ENCODE measurements at regions not wholly inside any gene's neighbourhood (a gene's known extent, or its start where the extent isn't known, plus 50 kb on each side); places are given as distances from the start of the nearest gene placed in this dataset.

DNA sequence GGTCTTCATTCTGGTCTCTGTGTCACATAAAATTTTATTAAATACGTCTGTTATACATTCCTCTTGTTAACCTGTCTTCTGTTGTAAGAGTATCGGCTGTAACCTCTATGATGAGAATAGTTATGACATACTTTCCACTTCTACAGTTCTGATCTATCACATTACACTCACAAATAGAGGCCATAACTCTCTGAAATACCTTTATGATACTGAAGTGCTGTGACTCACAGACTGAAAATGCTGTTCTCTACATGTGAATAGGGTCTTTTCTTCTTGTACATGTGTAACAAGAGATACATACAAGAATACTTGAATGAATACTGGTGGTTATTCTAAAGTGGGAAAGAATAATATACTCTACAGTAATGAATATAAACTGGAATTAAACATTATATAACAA is 1047.6 kb downstream of the TECRL start:
- Histone ChIP-seq H3K4me3 (ENCODE audit: low read length) (no peak overlapping the region), H3K4me1 (ENCODE audit: control insufficient read depth, insufficient read depth, low read length) (no peaks in the 10 kb centered on the region), H3K9ac (ENCODE audit: extremely low read depth, low read length, poor library complexity, severe bottlenecking) (no peak overlapping the region), H3K36me3 (ENCODE audit: control insufficient read depth, insufficient read depth, low read length) (no peaks in the 10 kb centered on the region), H3K9me3 (ENCODE audit: control insufficient read depth, low read length) (no peaks in the 10 kb centered on the region), H3K27me3 (ENCODE audit: control insufficient read depth, insufficient read depth, low read length, poor library complexity, severe bottlenecking) (no peaks in the 10 kb centered on the region), H3K27ac (ENCODE audit: low read depth, low read length) (no peak overlapping the region)
- H3K4me3 Mint-ChIP-seq = no peak overlapping the region
- H3K9me3 Mint-ChIP-seq = no peaks in the 10 kb centered on the region
- no peak for TF ChIP-seq CTCF (conservative IDR thresholded peaks at IDR 0.05)
- 90 to 100% methylated on average over 1 to 2 of the region's 2 CpGs for WGBS, 2 experiments (ENCODE audit: insufficient coverage in 1 of 2, insufficient read length in 1 of 2)
- no peaks in the 10 kb centered on the region for H3K36me3 Mint-ChIP-seq (ENCODE audit: low read depth)
- peaks cover 13% of the 10 kb centered on the region for H3K27me3 Mint-ChIP-seq (ENCODE audit: insufficient read depth)
- no peak overlapping the region for H3K27ac Mint-ChIP-seq
- H3K4me1 Mint-ChIP-seq = peaks cover 2% of the 10 kb centered on the region
- DNase-seq = no peak

DNA sequence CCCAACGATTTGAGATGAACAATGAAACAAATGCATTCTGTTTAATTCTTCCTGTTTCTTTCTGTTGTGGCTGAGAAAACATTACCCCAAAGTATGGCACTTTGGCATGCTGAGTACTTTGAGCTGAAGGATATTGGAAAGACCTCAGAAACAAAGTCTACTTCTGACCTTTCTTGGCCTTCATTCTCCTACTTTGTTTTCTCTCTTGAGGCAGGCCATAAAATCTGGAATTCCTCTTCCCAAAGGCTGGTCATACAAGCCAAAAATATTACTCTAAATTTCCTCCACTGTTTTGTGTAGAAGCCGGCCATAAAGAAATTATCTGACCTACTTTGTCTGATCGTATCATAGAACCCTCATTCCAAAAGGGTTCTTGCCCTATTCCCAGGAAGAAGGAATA is 1048.2 kb downstream of the TECRL start:
- Histone ChIP-seq H3K27me3 (ENCODE audit: control insufficient read depth, insufficient read depth, low read length, poor library complexity, severe bottlenecking) (no peaks in the 10 kb centered on the region), H3K4me3 (ENCODE audit: low read length) (no peak overlapping the region), H3K9ac (ENCODE audit: extremely low read depth, low read length, poor library complexity, severe bottlenecking) (no peak overlapping the region), H3K27ac (ENCODE audit: low read depth, low read length) (no peak overlapping the region), H3K36me3 (ENCODE audit: control insufficient read depth, insufficient read depth, low read length) (no peaks in the 10 kb centered on the region), H3K4me1 (ENCODE audit: control insufficient read depth, insufficient read depth, low read length) (no peaks in the 10 kb centered on the region), H3K9me3 (ENCODE audit: control insufficient read depth, low read length) (no peaks in the 10 kb centered on the region)
- no peak overlapping the region for H3K4me3 Mint-ChIP-seq
- no peak for DNase-seq
- H3K9me3 Mint-ChIP-seq = no peaks in the 10 kb centered on the region
- H3K27ac Mint-ChIP-seq = no peak overlapping the region
- 91 to 100% methylated on average over 1 to 3 of the region's 3 CpGs for WGBS, 2 experiments (ENCODE audit: insufficient coverage in 1 of 2, insufficient read length in 1 of 2)
- H3K36me3 Mint-ChIP-seq (ENCODE audit: low read depth) = no peaks in the 10 kb centered on the region
- no peak for TF ChIP-seq CTCF (conservative IDR thresholded peaks at IDR 0.05)
- H3K4me1 Mint-ChIP-seq = peaks cover 2% of the 10 kb centered on the region
- H3K27me3 Mint-ChIP-seq (ENCODE audit: insufficient read depth) = peaks cover 13% of the 10 kb centered on the region

DNA sequence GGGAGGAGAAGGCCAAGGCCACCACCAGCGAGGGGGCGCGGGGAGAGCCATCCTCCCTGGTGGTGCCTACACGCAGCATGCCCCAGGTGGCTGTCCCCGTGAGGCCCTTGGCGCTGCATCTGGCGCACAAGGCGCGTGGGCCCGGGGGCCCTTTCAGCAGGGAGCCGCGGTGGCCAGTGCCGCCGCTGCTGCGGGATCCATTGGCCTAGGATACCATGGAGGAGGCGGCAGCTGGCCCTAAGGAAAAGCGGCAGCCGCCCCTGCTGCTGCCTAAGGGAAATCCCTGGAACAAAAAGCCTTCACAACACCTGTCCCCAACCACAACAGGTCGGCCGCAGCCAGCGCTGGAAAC is 1059.6 kb downstream of the TECRL start:
- Mint-ChIP-seq H3K27me3 (ENCODE audit: insufficient read depth) (no peaks in the 10 kb centered on the region), H3K4me1 (no peaks in the 10 kb centered on the region)

More for the DNA sequence above, 1059.6 kb downstream of the TECRL start:
- no peak overlapping the region for H3K4me3 ChIP-seq (ENCODE audit: low read length)
- H3K27ac Mint-ChIP-seq = no peak overlapping the region
- no peak overlapping the region for H3K9ac ChIP-seq (ENCODE audit: extremely low read depth, low read length, poor library complexity, severe bottlenecking)
- no peak overlapping the region for H3K4me3 Mint-ChIP-seq
- no peak for DNase-seq
- no peak overlapping the region for H3K27ac ChIP-seq (ENCODE audit: low read depth, low read length)
- H3K27me3 ChIP-seq (ENCODE audit: control insufficient read depth, insufficient read depth, low read length, poor library complexity, severe bottlenecking) = no peaks in the 10 kb centered on the region
- no peaks in the 10 kb centered on the region for H3K36me3 ChIP-seq (ENCODE audit: control insufficient read depth, insufficient read depth, low read length)
- peaks cover 26% of the 10 kb centered on the region for H3K9me3 ChIP-seq (ENCODE audit: control insufficient read depth, low read length)
- H3K4me1 ChIP-seq (ENCODE audit: control insufficient read depth, insufficient read depth, low read length) = no peaks in the 10 kb centered on the region
- no peaks in the 10 kb centered on the region for H3K36me3 Mint-ChIP-seq (ENCODE audit: low read depth)
- no peak for TF ChIP-seq CTCF (conservative IDR thresholded peaks at IDR 0.05)
- WGBS, 2 experiments (ENCODE audit: insufficient coverage in 1 of 2, insufficient read length in 1 of 2) = 93% methylated on average over 21 of the region's 21 CpGs; no CpG with 5 or more reads in 1 of the 2 experiments
- peaks cover 47% of the 10 kb centered on the region for H3K9me3 Mint-ChIP-seq
